ENCODE measurements at regions not wholly inside any gene's neighbourhood (a gene's known extent, or its start where the extent isn't known, plus 50 kb on each side); places are given as distances from the start of the nearest gene placed in this dataset.

GRCh38 chr18:46239549-46239948, 135.4 kb downstream of the HAUS1 start:
- TF ChIP-seq POLR2AphosphoS5 (IDR thresholded peaks at IDR 0.05; ENCODE audit: borderline replicate concordance, low read depth, low read length), result no peak
- no peak for TF ChIP-seq EZH2 (IDR thresholded peaks at IDR 0.05)
